BJ (cell line): ENCODE measurements at regions not wholly inside any gene's neighbourhood (a gene's known extent, or its start where the extent isn't known, plus 50 kb on each side); places are given as distances from the start of the nearest gene placed in this dataset.

Experiments
- CTCF ChIA-PET: fragments of 350-600 bp; formaldehyde crosslinking; extraction: SDS; loops from one replicate; lab custom pipeline; 2021; ENCODE audit warnings: antibody characterized with exemption, inconsistent platforms; lab: Yijun Ruan, JAX
- POLR2A ChIA-PET: fragments of 300-600 bp; sonication (Branson Sonifier 250); formaldehyde crosslinking; extraction: SDS; loops from one replicate; lab custom pipeline; 2021; ENCODE audit warnings: antibody characterized with exemption; lab: Charles Lee
- DNase-seq: peaks from one replicate; pipeline ENCODE4 v3.0.0-alpha.2; 2011; ENCODE audit warnings: low read depth
- H3K27me3 ChIP-seq: 2 replicates; pipeline ENCODE4 v1.6.0; 2011; ENCODE audit warnings: low read length; ENCODE audit not compliant: control insufficient read depth, insufficient read depth
- H3K36me3 ChIP-seq: 2 replicates; pipeline ENCODE4 v1.5.1; 2011; ENCODE audit warnings: low read length; ENCODE audit not compliant: control insufficient read depth, insufficient read depth
- H3K4me3 ChIP-seq: 2 replicates; pipeline ENCODE4 v1.5.1; 2011; ENCODE audit warnings: low read depth, mild to moderate bottlenecking, control low read depth, low read length
- TF ChIP-seq, protein P1 (sequence below): IDR thresholded peaks from 2 replicates; pipeline ENCODE4 v1.5.1; 2011; ENCODE audit warnings: low read depth, mild to moderate bottlenecking, control low read depth, inconsistent platforms, low read length, moderate library complexity; ENCODE audit not compliant: insufficient read depth

- ChIA-PET POLR2A (no interaction called here), CTCF (interaction anchor here (0.6 kb wide), 1 partner anchor 9 kb away, joined by 3 read pairs; no protein-coding TSS in a partner anchor)
- Histone ChIP-seq H3K27me3 (peaks cover 3% of the 10 kb centered on the region; the same call in 1 of the 2 replicates), H3K36me3 (no peaks in the 10 kb centered on the region), H3K4me3 (no peak overlapping the region)
- DNase-seq, result no peak
- TF ChIP-seq, protein P1, sequence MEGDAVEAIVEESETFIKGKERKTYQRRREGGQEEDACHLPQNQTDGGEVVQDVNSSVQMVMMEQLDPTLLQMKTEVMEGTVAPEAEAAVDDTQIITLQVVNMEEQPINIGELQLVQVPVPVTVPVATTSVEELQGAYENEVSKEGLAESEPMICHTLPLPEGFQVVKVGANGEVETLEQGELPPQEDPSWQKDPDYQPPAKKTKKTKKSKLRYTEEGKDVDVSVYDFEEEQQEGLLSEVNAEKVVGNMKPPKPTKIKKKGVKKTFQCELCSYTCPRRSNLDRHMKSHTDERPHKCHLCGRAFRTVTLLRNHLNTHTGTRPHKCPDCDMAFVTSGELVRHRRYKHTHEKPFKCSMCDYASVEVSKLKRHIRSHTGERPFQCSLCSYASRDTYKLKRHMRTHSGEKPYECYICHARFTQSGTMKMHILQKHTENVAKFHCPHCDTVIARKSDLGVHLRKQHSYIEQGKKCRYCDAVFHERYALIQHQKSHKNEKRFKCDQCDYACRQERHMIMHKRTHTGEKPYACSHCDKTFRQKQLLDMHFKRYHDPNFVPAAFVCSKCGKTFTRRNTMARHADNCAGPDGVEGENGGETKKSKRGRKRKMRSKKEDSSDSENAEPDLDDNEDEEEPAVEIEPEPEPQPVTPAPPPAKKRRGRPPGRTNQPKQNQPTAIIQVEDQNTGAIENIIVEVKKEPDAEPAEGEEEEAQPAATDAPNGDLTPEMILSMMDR, result no peak
These were observed 319.1 kb downstream of the TRIB2 start for GRCh38 chr2:13035866-13036265.

- TF ChIP-seq, protein P1, result no peak
- DNase-seq, result no peak
- ChIA-PET CTCF (no interaction called here), POLR2A (no interaction called here)
- H3K36me3 ChIP-seq, result no peaks in the 10 kb centered on the region
- H3K27me3 ChIP-seq, result peaks cover 3% of the 10 kb centered on the region; the same call in 1 of the 2 replicates
- no peak overlapping the region for H3K4me3 ChIP-seq
These were observed 323.3 kb downstream of the TRIB2 start for GRCh38 chr2:13040043-13040442.

DNA sequence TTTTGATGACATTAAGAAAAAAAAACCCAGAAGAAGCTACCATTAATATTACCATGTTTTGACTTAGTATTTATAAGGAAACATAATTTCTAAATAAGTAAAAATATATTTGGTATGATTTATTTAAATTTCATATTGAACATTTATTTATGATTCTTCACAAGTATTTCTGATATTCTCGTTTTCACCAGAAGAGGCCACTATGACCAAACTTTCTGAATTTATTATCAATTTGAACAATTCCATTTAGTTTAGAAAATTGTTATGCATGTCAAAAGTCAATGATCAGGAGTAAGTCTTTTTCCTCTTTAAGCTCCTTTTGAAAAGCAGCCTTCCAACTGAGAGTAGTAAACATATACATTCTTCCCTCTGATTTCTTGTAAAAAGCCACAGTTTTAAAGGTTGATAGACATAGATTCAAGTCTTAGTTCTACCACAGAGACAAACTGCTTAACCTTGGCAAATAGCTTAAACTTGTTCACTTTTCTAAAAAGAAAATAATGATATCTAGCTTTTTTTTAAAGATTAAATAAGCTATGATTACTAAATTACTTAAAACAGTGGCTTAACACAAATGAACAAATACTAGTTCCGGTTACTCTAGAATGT, 329.9 kb downstream of the TRIB2 start:
- TF ChIP-seq, protein P1, result peak; percentile 26; the same call in 1 of the 2 replicates
- CTCF ChIA-PET, result interaction anchor here (0.6 to 2.0 kb wide), 2 partner anchors 10 to 70 kb away, joined by 4 to 9 read pairs; no protein-coding TSS in a partner anchor
- POLR2A ChIA-PET, result no interaction called here
- Histone ChIP-seq H3K4me3 (no peak overlapping the region), H3K27me3 (no peaks in the 10 kb centered on the region), H3K36me3 (no peaks in the 10 kb centered on the region)
- no peak for DNase-seq

DNA sequence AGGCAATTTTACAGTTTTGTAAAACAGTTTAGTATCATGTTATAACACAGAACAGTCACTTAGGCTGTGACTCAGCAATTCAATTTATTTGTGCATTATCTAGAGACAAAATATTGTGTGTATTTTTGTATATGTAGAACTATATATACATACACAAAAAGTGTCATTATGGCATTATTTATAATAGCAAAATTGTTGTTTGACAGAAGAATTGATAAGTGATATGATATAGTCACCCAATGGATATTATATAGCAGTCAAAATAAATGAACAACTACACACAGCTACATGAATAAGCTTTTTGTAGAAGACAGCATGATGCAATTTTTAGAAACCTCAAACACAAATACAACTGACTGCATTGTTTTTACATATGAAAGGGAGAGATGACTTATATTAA, 334.0 kb downstream of the TRIB2 start:
- CTCF ChIA-PET, result no interaction called here
- DNase-seq, result no peak
- TF ChIP-seq, protein P1, result no peak
- Histone ChIP-seq H3K36me3 (no peaks in the 10 kb centered on the region), H3K27me3 (no peaks in the 10 kb centered on the region), H3K4me3 (no peak overlapping the region)
- POLR2A ChIA-PET, result no interaction called here

DNA sequence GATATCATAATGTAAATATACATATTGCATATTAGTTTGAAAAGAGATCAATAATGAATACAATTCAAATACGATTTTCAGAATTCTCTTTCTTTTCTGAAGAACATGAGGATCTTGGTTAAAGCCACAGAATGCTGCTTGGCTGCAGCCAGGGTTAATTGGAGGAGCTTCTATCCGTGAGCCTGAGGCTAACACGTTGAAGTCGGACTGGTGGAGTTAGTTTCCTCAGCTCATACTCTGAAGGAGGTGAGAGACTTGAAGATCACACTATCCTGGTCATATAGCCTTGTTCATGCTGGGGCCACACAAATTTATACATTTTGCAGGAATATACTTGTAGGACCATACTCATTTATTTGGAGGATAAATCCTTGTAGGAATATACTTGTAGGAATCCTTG, 335.8 kb downstream of the TRIB2 start:
- CTCF ChIA-PET, result no interaction called here
- Histone ChIP-seq H3K36me3 (no peaks in the 10 kb centered on the region), H3K27me3 (no peaks in the 10 kb centered on the region), H3K4me3 (no peak overlapping the region)
- TF ChIP-seq, protein P1, result no peak
- DNase-seq, result no peak
- POLR2A ChIA-PET, result no interaction called here
